ENCODE measurements at regions not wholly inside any gene's neighbourhood (a gene's known extent, or its start where the extent isn't known, plus 50 kb on each side); places are given as distances from the start of the nearest gene placed in this dataset.

GRCh38 chr5:125794922-125795321 is 628.3 kb upstream of the GRAMD2B start:
- FAIRE-seq (no peak), ATAC-seq (no peak), DNase-seq (ENCODE audit: low spot score) (no peak)
- Histone ChIP-seq H3K9ac (ENCODE audit: insufficient read depth, low read depth, low read length) (no peak overlapping the region), H3K36me3 (replicated peaks in 1 of 2; ENCODE audit: control insufficient read depth in 1 of 2, insufficient read depth in 2 of 2, low read length in 2 of 2) (no peaks in the 10 kb centered on the region), H3K79me2 (ENCODE audit: insufficient read depth, low read length) (no peaks in the 10 kb centered on the region), H4K20me1 (ENCODE audit: insufficient read depth, low read length) (no peaks in the 10 kb centered on the region), H3K9me3 (ENCODE audit: low read length) (peaks cover 77% of the 10 kb centered on the region), H3K27me3 (ENCODE audit: control insufficient read depth in 1 of 2, insufficient read depth in 2 of 2, low read length in 2 of 2) (no peaks in the 10 kb centered on the region), H3K27ac (ENCODE audit: extremely low read length, insufficient read depth, low read length) (no peak overlapping the region), H3K4me2 (ENCODE audit: low read depth, low read length) (no peak overlapping the region), H2AFZ (ENCODE audit: low read length) (no peak overlapping the region), H3K4me3 (replicated peaks in 1 of 3; ENCODE audit: insufficient read depth in 1 of 3, low read depth in 2 of 3, low read length in 3 of 3) (no peak overlapping the region), H3K4me1 (ENCODE audit: insufficient read depth, low read length) (no peaks in the 10 kb centered on the region)
- BruUV-seq (replicated peaks), result no TSS peak
- in situ Hi-C loops (cut with HindIII; ENCODE audit: extremely low pct_ligation_motif_present, low pct_unique_long_range_greater_than_20kb) (no loop called here), intact Hi-C loops (cut with micrococcal nuclease; ENCODE audit: unreplicated experiment) (no loop called here)
- POLR2A ChIA-PET, result no interaction called here
- TF ChIP-seq ZNF740 (CRISPR knock-in tag; IDR thresholded peaks at IDR 0.05), result no peak
- CTCF ChIA-PET (ENCODE audit: low intra/inter-chr PET ratio, low total read pairs), result no interaction called here

GRCh38 chr5:125798307-125798706 is 624.9 kb upstream of the GRAMD2B start:
- Histone ChIP-seq H3K9ac (ENCODE audit: insufficient read depth, low read depth, low read length) (no peak overlapping the region), H3K9me3 (ENCODE audit: low read length) (peaks cover 58% of the 10 kb centered on the region), H3K4me2 (ENCODE audit: low read depth, low read length) (no peak overlapping the region), H3K79me2 (ENCODE audit: insufficient read depth, low read length) (no peaks in the 10 kb centered on the region), H4K20me1 (ENCODE audit: insufficient read depth, low read length) (no peaks in the 10 kb centered on the region), H3K36me3 (replicated peaks in 1 of 2; ENCODE audit: control insufficient read depth in 1 of 2, insufficient read depth in 2 of 2, low read length in 2 of 2) (no peaks in the 10 kb centered on the region), H2AFZ (ENCODE audit: low read length) (no peak overlapping the region), H3K27ac (ENCODE audit: extremely low read length, insufficient read depth, low read length) (no peak overlapping the region), H3K4me1 (ENCODE audit: insufficient read depth, low read length) (no peaks in the 10 kb centered on the region), H3K27me3 (ENCODE audit: control insufficient read depth in 1 of 2, insufficient read depth in 2 of 2, low read length in 2 of 2) (no peaks in the 10 kb centered on the region), H3K4me3 (replicated peaks in 1 of 3; ENCODE audit: insufficient read depth in 1 of 3, low read depth in 2 of 3, low read length in 3 of 3) (no peak overlapping the region)
- FAIRE-seq (no peak), ATAC-seq (no peak), DNase-seq (ENCODE audit: low spot score) (no peak)
- BruUV-seq (replicated peaks), result no TSS peak
- in situ Hi-C loops (cut with HindIII; ENCODE audit: extremely low pct_ligation_motif_present, low pct_unique_long_range_greater_than_20kb), result no loop called here
- intact Hi-C loops (cut with micrococcal nuclease; ENCODE audit: unreplicated experiment), result no loop called here
- ChIA-PET POLR2A (no interaction called here), CTCF (ENCODE audit: low intra/inter-chr PET ratio, low total read pairs) (no interaction called here)
- no peak for TF ChIP-seq CENPT (CRISPR knock-in tag; IDR thresholded peaks at IDR 0.05; ENCODE audit: low read depth)
- TF ChIP-seq, protein P1, sequence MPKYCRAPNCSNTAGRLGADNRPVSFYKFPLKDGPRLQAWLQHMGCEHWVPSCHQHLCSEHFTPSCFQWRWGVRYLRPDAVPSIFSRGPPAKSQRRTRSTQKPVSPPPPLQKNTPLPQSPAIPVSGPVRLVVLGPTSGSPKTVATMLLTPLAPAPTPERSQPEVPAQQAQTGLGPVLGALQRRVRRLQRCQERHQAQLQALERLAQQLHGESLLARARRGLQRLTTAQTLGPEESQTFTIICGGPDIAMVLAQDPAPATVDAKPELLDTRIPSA (CRISPR knock-in tag; IDR thresholded peaks at IDR 0.05; ENCODE audit: borderline replicate concordance), result no peak
- no peak for TF ChIP-seq ZNF564 (CRISPR knock-in tag; IDR thresholded peaks at IDR 0.05)
- no peak for TF ChIP-seq ZNF432 (CRISPR knock-in tag; IDR thresholded peaks at IDR 0.05; ENCODE audit: borderline replicate concordance)
- TF ChIP-seq SMARCE1 (IDR thresholded peaks at IDR 0.05; ENCODE audit: borderline replicate concordance), result no peak
- no peak for TF ChIP-seq ISL2 (CRISPR knock-in tag; IDR thresholded peaks at IDR 0.05)
- no peak for TF ChIP-seq CHCHD3 (CRISPR knock-in tag; IDR thresholded peaks at IDR 0.05)
- TF ChIP-seq, protein P2, sequence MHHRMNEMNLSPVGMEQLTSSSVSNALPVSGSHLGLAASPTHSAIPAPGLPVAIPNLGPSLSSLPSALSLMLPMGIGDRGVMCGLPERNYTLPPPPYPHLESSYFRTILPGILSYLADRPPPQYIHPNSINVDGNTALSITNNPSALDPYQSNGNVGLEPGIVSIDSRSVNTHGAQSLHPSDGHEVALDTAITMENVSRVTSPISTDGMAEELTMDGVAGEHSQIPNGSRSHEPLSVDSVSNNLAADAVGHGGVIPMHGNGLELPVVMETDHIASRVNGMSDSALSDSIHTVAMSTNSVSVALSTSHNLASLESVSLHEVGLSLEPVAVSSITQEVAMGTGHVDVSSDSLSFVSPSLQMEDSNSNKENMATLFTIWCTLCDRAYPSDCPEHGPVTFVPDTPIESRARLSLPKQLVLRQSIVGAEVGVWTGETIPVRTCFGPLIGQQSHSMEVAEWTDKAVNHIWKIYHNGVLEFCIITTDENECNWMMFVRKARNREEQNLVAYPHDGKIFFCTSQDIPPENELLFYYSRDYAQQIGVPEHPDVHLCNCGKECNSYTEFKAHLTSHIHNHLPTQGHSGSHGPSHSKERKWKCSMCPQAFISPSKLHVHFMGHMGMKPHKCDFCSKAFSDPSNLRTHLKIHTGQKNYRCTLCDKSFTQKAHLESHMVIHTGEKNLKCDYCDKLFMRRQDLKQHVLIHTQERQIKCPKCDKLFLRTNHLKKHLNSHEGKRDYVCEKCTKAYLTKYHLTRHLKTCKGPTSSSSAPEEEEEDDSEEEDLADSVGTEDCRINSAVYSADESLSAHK (CRISPR knock-in tag; IDR thresholded peaks at IDR 0.05; ENCODE audit: borderline replicate concordance), result no peak
- no peak for TF ChIP-seq TEF (CRISPR knock-in tag; IDR thresholded peaks at IDR 0.05)

All from HepG2 (cell line).